ENCODE measurements at regions not wholly inside any gene's neighbourhood (a gene's known extent, or its start where the extent isn't known, plus 50 kb on each side); places are given as distances from the start of the nearest gene placed in this dataset.

DNA sequence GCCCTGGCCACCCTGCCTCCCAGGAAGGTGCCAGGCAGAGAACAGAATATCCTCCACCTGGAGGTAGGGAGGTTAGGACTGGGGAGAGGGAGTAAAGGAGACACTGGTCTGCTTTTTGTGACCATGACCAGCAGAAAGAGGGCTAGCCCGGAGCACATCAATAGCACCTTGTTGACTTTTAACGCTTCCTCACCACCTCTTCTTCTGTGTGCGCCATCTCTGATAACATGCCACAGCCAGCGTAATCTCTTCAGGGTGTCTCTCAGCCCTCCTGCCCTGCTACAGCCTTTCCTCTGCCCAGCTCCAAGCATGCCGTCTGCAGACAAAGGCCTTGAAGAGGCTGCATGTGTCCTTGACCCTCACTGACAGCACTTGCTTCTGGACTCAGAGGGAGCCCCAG, 50.9 kb upstream of the GJA5 start:
- intact Hi-C loops (cut with DNase I) = no loop called here
- Histone ChIP-seq H3K4me1 (peaks cover 27% of the 10 kb centered on the region), H3K27me3 (no peaks in the 10 kb centered on the region), H3K27ac (no peak overlapping the region), H3K36me3 (no peaks in the 10 kb centered on the region), H3K4me3 (no peak overlapping the region), H3K9me3 (no peaks in the 10 kb centered on the region)
- TF ChIP-seq, protein P1, sequence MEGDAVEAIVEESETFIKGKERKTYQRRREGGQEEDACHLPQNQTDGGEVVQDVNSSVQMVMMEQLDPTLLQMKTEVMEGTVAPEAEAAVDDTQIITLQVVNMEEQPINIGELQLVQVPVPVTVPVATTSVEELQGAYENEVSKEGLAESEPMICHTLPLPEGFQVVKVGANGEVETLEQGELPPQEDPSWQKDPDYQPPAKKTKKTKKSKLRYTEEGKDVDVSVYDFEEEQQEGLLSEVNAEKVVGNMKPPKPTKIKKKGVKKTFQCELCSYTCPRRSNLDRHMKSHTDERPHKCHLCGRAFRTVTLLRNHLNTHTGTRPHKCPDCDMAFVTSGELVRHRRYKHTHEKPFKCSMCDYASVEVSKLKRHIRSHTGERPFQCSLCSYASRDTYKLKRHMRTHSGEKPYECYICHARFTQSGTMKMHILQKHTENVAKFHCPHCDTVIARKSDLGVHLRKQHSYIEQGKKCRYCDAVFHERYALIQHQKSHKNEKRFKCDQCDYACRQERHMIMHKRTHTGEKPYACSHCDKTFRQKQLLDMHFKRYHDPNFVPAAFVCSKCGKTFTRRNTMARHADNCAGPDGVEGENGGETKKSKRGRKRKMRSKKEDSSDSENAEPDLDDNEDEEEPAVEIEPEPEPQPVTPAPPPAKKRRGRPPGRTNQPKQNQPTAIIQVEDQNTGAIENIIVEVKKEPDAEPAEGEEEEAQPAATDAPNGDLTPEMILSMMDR (IDR thresholded peaks at IDR 0.05) = no peak
- DNase-seq = no peak
- ATAC-seq = no peak

DNA sequence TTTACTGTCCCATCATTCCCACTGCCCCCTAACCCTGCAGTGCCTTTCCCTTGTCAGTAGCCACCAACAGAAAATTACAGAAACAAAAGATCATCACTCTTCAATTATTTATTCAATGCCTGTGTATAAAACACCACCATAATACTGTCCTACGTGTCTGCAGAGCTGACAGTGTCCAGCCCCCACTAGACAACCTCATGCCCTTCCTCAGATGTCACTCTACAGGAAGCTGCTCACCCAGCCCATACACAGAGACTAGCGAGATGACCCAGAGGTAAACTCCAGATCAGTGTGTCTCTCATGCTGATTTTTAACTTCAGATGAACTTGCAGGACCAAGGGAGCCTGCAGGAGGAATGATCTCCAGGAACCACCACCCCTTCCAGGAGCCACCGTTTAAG, 51.3 kb upstream of the GJA5 start:
- DNase-seq = no peak
- TF ChIP-seq, protein P1 (IDR thresholded peaks at IDR 0.05) = no peak
- intact Hi-C loops (cut with DNase I) = no loop called here
- Histone ChIP-seq H3K27ac (no peak overlapping the region), H3K9me3 (no peaks in the 10 kb centered on the region), H3K36me3 (no peaks in the 10 kb centered on the region), H3K27me3 (no peaks in the 10 kb centered on the region), H3K4me1 (peaks cover 27% of the 10 kb centered on the region), H3K4me3 (no peak overlapping the region)
- no peak for ATAC-seq

DNA sequence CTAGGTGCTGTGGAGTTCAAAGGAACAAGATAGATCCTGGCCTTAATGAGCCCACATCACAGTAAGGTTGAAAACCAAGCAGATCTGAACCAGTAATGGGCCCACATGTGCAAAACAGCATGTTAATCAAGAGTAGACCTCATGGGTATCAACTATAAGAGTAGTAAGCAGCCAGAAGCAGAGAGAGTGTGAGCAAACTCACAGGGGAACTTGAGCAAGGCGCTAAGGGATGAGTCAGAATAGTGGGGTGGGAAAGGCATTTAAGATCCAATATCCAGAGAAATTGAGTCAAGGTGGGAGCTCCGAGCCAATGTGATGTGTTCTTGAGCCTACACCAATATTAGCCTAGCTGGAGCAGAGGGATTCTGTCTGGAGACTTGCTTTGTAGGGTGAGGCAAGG, 52.4 kb upstream of the GJA5 start:
- no peaks in the 10 kb centered on the region for H3K9me3 ChIP-seq
- H3K36me3 ChIP-seq = no peaks in the 10 kb centered on the region
- DNase-seq (no peak), ATAC-seq (peak; percentile 20)
- intact Hi-C loops (cut with DNase I) = no loop called here
- H3K27ac ChIP-seq = no peak overlapping the region
- H3K4me3 ChIP-seq = no peak overlapping the region
- H3K27me3 ChIP-seq = no peaks in the 10 kb centered on the region
- peaks cover 21% of the 10 kb centered on the region for H3K4me1 ChIP-seq
- TF ChIP-seq, protein P1 (IDR thresholded peaks at IDR 0.05) = no peak

DNA sequence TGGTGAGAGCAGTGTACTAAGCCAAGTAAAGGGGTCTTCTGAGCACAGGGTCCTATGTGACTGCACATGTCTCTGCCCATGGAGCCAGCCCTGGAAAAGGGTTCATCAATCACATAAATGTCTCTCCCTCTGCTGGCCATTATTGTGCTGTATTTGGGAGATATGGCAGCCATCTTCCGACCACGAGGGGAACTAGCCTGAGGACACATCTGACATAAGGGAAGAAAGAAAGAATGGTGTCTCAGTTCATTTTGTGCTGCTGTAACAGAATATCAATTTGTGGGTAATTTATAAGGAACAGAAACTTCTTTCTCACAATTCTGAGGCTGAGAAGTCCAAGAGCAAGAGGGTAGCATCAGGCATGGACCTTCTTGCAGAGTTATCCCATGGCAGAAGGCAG, 55.1 kb upstream of the GJA5 start:
- ATAC-seq = no peak
- intact Hi-C loops (cut with DNase I) = no loop called here
- no peaks in the 10 kb centered on the region for H3K27me3 ChIP-seq
- no peak for DNase-seq
- H3K36me3 ChIP-seq = no peaks in the 10 kb centered on the region
- peaks cover 12% of the 10 kb centered on the region for H3K4me1 ChIP-seq
- TF ChIP-seq, protein P1 (IDR thresholded peaks at IDR 0.05) = no peak
- no peak overlapping the region for H3K27ac ChIP-seq
- no peaks in the 10 kb centered on the region for H3K9me3 ChIP-seq
- no peak overlapping the region for H3K4me3 ChIP-seq

DNA sequence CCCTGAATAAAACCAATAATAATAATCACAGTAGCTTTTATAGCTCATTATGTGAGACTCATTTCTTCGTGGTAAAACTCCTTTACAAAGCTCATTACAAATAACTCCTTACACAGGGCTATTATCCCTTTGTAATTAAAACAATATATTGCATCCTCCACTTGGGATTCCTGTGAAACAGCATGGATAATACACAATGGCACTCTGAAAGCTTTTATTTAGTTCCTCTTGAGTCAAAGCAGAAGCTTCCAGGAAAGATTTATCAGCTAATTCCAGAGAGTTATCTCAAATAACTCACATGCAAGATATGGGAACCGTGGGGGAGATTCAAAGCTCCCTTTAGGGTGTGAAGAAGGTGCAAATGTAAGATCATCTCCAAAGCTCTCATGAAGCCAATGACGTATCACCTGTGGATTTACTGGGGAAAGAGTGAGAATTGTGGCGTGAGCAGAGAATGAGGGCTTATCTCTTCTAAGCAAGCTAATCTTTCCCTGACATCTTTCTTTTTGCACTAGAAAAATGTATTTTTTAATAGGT, 60.4 kb upstream of the GJA5 start:
- Histone ChIP-seq H3K36me3 (no peaks in the 10 kb centered on the region), H3K4me3 (no peak overlapping the region), H3K9me3 (no peaks in the 10 kb centered on the region), H3K27ac (no peak overlapping the region), H3K27me3 (no peaks in the 10 kb centered on the region), H3K4me1 (peaks cover 7% of the 10 kb centered on the region)
- DNase-seq (no peak), ATAC-seq (no peak)
- TF ChIP-seq, protein P1 (IDR thresholded peaks at IDR 0.05) = no peak
- intact Hi-C loops (cut with DNase I) = no loop called here

DNA sequence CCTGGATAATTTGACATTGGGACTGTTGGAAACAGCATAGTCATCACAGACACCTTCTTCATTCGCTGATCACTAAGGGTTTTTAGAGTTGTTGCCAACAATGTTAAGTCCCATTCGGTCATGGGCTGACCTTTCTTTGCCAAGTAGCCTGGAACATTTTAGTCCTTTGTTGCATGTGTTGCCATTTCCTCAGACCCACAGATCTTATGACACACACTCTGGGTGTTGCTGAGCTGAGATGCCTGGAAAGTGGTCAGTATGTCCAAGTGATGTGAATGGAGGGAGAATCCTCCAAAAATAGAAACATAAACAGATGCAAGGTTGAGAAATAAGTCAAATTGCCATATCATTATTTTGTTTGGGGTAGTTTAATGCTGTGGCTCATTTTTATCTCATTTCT, 61.5 kb upstream of the GJA5 start:
- peaks cover 7% of the 10 kb centered on the region for H3K4me1 ChIP-seq
- peak; percentile 71 for ATAC-seq
- H3K27me3 ChIP-seq = no peaks in the 10 kb centered on the region
- H3K36me3 ChIP-seq = no peaks in the 10 kb centered on the region
- TF ChIP-seq, protein P1 (IDR thresholded peaks at IDR 0.05) = no peak
- H3K9me3 ChIP-seq = no peaks in the 10 kb centered on the region
- H3K4me3 ChIP-seq = no peak overlapping the region
- no peak for DNase-seq
- intact Hi-C loops (cut with DNase I) = no loop called here
- no peak overlapping the region for H3K27ac ChIP-seq

All from upper lobe of right lung (tissue), 1 donor.